Ascending aorta (tissue), 2 donors: ENCODE measurements at regions not wholly inside any gene's neighbourhood (a gene's known extent, or its start where the extent isn't known, plus 50 kb on each side); places are given as distances from the start of the nearest gene placed in this dataset.

Experiments
- DNase-seq, 2 donors: peaks; one replicate each; pipeline ENCODE4 v3.0.0-alpha.2; 2019; ENCODE audit warnings: low spot score in 2 of 2
- H3K27ac ChIP-seq, 2 donors: fragments of 200-600 bp; sonication (generic); one replicate each; pipeline ENCODE4 v1.5.1; 2016 to 2017; ENCODE audit warnings: mild to moderate bottlenecking in 1 of 2
- H3K27me3 ChIP-seq: fragments of 200-600 bp; sonication (generic); one replicate; pipeline ENCODE4 v1.5.1; 2017
- H3K36me3 ChIP-seq, 2 donors: fragments of 200-600 bp; sonication (generic); one replicate each; pipeline ENCODE4 v1.5.1; 2016
- H3K4me1 ChIP-seq, 2 donors: fragments of 200-600 bp; sonication (generic); one replicate each; pipeline ENCODE4 v1.5.1; 2016 to 2017; ENCODE audit warnings: mild to moderate bottlenecking in 1 of 2
- H3K4me3 ChIP-seq, 2 donors: fragments of 200-600 bp; sonication (generic); one replicate each; pipeline ENCODE4 v1.5.1; 2016 to 2017; ENCODE audit warnings: mild to moderate bottlenecking in 1 of 2
- H3K9me3 ChIP-seq, 2 donors: fragments of 200-600 bp; sonication (generic); one replicate each; pipeline ENCODE4 v1.5.1; 2016
- CTCF ChIP-seq, 3 experiments: fragments of 200-600 bp in 2 of 3; fragments of 450-650 bp in 1 of 3; sonication (generic) in 2 of 3; IDR thresholded peaks; one replicate each; pipeline ENCODE4 v1.5.1; 2016 to 2019; ENCODE audit warnings: antibody characterized with exemption in 3 of 3, mild to moderate bottlenecking in 1 of 3, moderate library complexity in 1 of 3
- intact Hi-C: fragments of 100-400 bp; cut with DNase I; formaldehyde crosslinking; loops from one replicate; pipeline ENCODE4 v1.15.1; 2023

DNA sequence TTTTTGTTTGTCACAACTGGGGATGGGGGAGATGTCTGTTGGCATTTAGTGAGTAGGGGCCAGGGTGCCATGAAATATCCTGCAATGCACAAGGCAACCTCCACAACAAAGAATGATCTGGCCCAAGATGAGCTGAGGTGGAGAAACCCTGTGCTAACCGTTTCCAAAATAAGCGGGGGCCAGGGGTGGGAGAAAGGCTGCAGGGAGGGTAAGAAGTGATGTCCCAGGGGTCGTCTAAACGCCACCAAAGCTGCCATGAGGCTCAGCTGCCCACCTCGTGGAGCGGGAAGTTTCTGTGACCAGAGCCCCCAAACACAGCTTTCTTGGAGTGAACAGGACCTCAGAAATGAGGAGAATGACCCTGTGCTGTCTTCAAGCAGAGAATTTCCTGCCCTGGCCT, 76.5 kb upstream of the CDH5 start:
- DNase-seq: no peak

GRCh38 chr16:66289051-66289680, 77.3 kb upstream of the CDH5 start:
- intact Hi-C loops: no loop called here
- no peak for TF ChIP-seq CTCF (IDR thresholded peaks at IDR 0.05)
- no peaks in the 10 kb centered on the region for H3K4me1 ChIP-seq
- no peaks in the 10 kb centered on the region for H3K27me3 ChIP-seq
- no peaks in the 10 kb centered on the region for H3K36me3 ChIP-seq
- no peaks in the 10 kb centered on the region for H3K9me3 ChIP-seq
- H3K4me3 ChIP-seq: no peak overlapping the region
- no peak overlapping the region for H3K27ac ChIP-seq
- DNase-seq: no peak

More for the DNA sequence above, 76.5 kb upstream of the CDH5 start:
- Histone ChIP-seq H3K4me3 (no peak overlapping the region), H3K4me1 (no peaks in the 10 kb centered on the region), H3K27me3 (no peaks in the 10 kb centered on the region), H3K9me3 (no peaks in the 10 kb centered on the region), H3K36me3 (no peaks in the 10 kb centered on the region), H3K27ac (no peak overlapping the region)
- intact Hi-C loops: no loop called here
- TF ChIP-seq CTCF (IDR thresholded peaks at IDR 0.05): no peak

- Histone ChIP-seq H3K4me3 (no peak overlapping the region), H3K4me1 (no peaks in the 10 kb centered on the region), H3K27me3 (no peaks in the 10 kb centered on the region), H3K9me3 (no peaks in the 10 kb centered on the region), H3K36me3 (no peaks in the 10 kb centered on the region), H3K27ac (no peak overlapping the region)
- TF ChIP-seq CTCF (IDR thresholded peaks at IDR 0.05): no peak
- no peak for DNase-seq
- intact Hi-C loops: no loop called here
Observed at GRCh38 chr16:66287926-66288325, 78.6 kb upstream of the CDH5 start.

GRCh38 chr16:66287416-66287815, 79.1 kb upstream of the CDH5 start:
- DNase-seq: no peak
- intact Hi-C loops: no loop called here
- no peak for TF ChIP-seq CTCF (IDR thresholded peaks at IDR 0.05)

DNA sequence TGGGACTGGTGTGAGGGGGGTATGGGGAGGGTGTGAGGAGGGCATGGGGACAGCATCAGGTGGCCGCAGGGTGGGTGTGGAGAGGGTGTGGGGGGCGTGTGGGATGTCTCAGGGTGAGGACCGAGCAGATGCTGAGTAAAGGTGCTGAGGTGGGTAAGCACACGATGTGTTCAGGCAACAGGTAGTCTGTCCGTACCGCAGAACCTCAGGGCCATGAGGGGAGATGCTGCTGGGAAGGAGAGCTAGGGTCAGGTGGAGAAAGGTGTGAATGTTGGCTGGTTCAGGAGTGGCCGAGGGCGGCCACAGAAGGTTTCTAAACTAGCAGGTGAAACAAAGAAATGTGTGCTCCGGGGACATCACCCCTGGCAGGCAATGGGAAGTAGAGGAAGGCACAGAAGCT, 80.0 kb upstream of the CDH5 start:
- Histone ChIP-seq H3K4me3 (no peak overlapping the region), H3K36me3 (no peaks in the 10 kb centered on the region), H3K4me1 (no peaks in the 10 kb centered on the region), H3K27ac (no peak overlapping the region), H3K9me3 (no peaks in the 10 kb centered on the region), H3K27me3 (no peaks in the 10 kb centered on the region)
- intact Hi-C loops: no loop called here
- no peak for DNase-seq
- no peak for TF ChIP-seq CTCF (IDR thresholded peaks at IDR 0.05)

More at GRCh38 chr16:66287416-66287815, 79.1 kb upstream of the CDH5 start:
- H3K4me3 ChIP-seq: no peak overlapping the region
- H3K27me3 ChIP-seq: no peaks in the 10 kb centered on the region
- H3K36me3 ChIP-seq: no peaks in the 10 kb centered on the region
- H3K4me1 ChIP-seq: no peaks in the 10 kb centered on the region
- H3K27ac ChIP-seq: no peak overlapping the region
- H3K9me3 ChIP-seq: no peaks in the 10 kb centered on the region
